Fibroblast of the aortic adventitia (primary cell): ENCODE measurements at regions not wholly inside any gene's neighbourhood (a gene's known extent, or its start where the extent isn't known, plus 50 kb on each side); places are given as distances from the start of the nearest gene placed in this dataset.
A peak's percentile ranks its signal among the peaks of the same experiment; 100 is the strongest.

Source experiments
- DNase-seq: peaks from one replicate; pipeline ENCODE4 v3.0.0-alpha.2; 2010; ENCODE audit warnings: low read depth
- H3K4me3 ChIP-seq: 2 replicates; pipeline ENCODE4 v1.5.1; 2011; ENCODE audit warnings: low read depth, mild to moderate bottlenecking, control low read depth, low read length, moderate library complexity
- TF ChIP-seq, protein P1 (sequence below): IDR thresholded peaks from 2 replicates; pipeline ENCODE4 v1.5.1; 2011; ENCODE audit warnings: mild to moderate bottlenecking, low read length, control low read depth, inconsistent platforms; ENCODE audit not compliant: insufficient read depth

DNA sequence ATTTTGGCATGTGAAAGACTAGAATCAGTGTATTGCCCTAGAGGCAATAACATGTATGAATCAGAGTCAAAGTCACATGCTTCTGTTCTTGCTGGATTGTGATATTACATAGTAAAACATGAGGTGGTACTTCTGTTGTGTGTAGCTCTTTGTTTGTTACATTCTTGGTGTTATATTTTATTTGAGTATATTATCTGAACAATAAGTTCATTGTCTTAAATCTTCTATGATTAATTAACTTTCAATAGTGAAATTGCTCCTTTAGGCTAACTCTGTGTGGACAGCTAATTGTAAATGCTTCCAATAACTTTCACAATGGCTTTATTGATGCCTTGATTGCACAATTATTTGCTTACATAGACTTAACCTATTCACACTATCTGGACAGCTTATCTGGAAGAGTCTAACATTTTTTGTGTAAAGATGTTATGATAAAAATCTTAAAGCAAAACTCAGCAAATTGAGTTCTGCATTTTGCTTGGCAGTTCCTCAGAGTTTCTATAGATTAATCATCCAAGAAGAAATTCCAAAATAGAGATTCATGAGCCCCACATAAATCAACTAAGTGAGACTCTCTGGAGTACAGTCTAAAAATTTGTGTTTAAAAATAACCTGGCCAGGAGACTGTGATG, 239.6 kb upstream of the TUSC1 start:
- H3K4me3 ChIP-seq, result no peak overlapping the region
- peak; percentile 2 for DNase-seq
- TF ChIP-seq, protein P1, sequence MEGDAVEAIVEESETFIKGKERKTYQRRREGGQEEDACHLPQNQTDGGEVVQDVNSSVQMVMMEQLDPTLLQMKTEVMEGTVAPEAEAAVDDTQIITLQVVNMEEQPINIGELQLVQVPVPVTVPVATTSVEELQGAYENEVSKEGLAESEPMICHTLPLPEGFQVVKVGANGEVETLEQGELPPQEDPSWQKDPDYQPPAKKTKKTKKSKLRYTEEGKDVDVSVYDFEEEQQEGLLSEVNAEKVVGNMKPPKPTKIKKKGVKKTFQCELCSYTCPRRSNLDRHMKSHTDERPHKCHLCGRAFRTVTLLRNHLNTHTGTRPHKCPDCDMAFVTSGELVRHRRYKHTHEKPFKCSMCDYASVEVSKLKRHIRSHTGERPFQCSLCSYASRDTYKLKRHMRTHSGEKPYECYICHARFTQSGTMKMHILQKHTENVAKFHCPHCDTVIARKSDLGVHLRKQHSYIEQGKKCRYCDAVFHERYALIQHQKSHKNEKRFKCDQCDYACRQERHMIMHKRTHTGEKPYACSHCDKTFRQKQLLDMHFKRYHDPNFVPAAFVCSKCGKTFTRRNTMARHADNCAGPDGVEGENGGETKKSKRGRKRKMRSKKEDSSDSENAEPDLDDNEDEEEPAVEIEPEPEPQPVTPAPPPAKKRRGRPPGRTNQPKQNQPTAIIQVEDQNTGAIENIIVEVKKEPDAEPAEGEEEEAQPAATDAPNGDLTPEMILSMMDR, result no peak

DNA sequence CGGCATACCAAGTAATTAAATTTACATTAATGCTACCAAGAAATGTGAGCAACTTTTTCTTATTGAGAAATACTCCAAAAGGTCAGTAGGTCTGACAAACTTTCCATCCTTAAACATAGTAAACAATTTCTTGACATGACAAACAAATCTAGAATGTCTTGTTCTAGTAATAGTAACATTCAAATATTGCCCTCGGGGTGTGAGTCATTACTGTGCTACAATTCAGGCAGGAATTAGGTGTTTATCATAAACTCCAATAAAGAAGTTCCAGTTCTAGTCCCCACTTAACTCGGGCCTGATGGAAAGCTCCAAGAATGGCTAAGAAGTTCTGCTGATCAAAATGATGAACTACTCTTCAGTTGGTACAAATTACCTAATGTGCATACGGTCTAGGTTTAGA, 235.6 kb upstream of the TUSC1 start:
- TF ChIP-seq, protein P1, result no peak
- no peak for DNase-seq
- H3K4me3 ChIP-seq, result no peak overlapping the region

DNA sequence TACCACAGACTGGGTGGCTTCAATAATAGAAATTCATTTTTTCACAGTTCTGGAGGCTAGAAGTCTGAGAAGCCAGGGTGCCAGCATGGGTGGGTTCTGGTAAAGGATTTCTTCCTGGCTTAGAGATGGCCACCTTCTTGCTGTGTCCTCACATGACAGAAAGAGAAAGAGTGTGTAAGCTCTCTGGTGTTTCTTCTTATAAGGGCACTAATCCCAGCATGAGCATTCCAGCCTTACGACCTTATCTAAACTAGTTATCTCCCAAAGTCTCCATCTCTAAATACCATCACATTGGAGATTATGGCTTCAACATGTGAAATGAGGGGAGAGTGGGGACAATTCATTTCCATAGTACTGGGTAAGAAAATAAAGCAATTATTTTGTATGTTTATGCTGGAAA, 226.5 kb upstream of the TUSC1 start:
- no peak overlapping the region for H3K4me3 ChIP-seq
- DNase-seq, result no peak
- TF ChIP-seq, protein P1, result no peak

DNA sequence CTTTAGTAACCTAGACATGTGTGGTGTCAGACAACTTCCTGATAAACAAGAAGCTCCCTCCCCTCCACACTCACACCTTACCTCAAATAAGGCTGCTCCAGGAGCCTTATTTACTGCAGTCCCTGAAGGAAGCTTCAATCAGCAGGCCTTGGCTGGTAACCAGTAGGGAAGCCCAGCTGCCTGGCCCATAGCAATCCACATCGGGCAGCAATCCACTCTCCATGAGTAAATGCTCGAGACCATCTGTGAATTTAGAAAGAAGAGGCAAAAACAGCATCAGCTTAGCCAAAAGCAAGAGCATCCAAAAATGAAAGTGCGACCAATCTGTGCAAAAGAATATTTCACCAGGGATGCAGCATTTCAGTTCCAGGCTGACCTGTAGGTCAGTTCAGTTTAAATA, 213.3 kb upstream of the TUSC1 start:
- H3K4me3 ChIP-seq, result no peak overlapping the region
- TF ChIP-seq, protein P1, result no peak
- DNase-seq, result no peak

DNA sequence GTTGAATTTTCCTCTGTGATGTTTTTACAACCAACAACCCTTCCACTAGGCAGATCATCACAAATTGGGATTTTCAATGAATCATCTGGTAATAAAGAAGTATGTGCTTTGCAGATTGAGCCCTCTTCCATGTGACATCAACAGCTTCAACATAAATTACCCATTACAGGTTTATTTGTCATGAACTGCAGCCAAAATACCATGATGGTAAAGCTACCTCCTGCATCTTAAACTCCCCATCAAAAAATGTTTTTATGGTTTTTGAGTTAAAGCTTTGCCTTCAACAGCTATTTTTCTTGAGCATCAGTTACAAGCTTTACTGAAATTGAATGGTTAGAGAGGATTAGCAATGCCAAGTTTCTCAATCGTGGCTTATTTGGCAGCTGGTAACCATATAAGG, 211.4 kb upstream of the TUSC1 start:
- TF ChIP-seq, protein P1, result no peak
- no peak for DNase-seq
- H3K4me3 ChIP-seq, result no peak overlapping the region

DNA sequence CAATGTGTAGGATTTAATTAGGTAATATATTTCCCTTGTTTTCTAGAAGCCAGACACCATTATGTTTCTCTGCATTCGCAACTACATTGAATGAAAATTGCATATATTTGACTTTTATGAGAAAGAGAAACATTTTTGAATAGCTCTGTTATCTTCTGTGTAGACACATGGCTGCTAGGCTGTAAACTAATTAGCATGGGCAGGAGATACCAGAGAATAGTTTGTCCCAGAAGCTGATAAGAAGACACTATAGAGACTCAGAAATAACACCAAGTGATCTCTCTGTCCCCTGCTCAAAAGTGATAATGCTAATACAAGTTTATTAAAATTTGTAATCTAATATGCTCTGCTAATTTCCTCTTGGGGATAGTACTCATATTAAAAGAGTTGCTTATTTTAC, 198.0 kb upstream of the TUSC1 start:
- DNase-seq, result no peak
- TF ChIP-seq, protein P1, result no peak
- no peak overlapping the region for H3K4me3 ChIP-seq

DNA sequence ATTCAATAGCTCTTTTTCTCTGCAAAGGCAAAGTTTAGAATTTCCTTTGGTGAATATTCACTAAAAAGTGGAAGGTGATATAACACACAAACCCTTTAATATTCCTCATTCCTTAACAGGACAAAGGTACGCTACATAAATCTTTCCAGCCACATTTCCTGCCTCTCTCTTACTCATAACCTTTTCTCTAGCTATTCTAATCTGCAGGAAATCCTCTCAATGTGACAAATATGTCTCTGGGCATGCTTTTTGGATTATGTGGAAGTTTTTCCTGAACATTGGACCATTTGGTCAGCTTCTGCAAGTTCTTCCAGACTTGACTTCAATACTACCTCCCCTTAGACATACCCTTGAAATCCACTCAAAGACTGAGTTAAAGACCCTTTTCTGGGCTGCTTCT, 186.3 kb upstream of the TUSC1 start:
- TF ChIP-seq, protein P1, result no peak
- no peak for DNase-seq

More for the DNA sequence above, 186.3 kb upstream of the TUSC1 start:
- no peak overlapping the region for H3K4me3 ChIP-seq
